IMR-90 (cell line): ENCODE measurements at regions not wholly inside any gene's neighbourhood (a gene's known extent, or its start where the extent isn't known, plus 50 kb on each side); places are given as distances from the start of the nearest gene placed in this dataset.

Source experiments
- ATAC-seq: fragments of 200-7000 bp; cut with Tn5 transposase; 2 replicates; pipeline ENCODE4 v1.9.1; 2020; ENCODE audit warnings: low read depth, mild to moderate bottlenecking, moderate library complexity
- BruUV-seq: library from RNA; stranded (reverse); fragments of 400-500 nt; replicated peaks from 2 replicates; lab custom pipeline; 2021; lab: Mats Ljungman, UMichigan
- CTCF ChIA-PET: fragments of 300-600 bp; formaldehyde crosslinking; extraction: SDS; loops from one replicate; lab custom pipeline; 2021; ENCODE audit warnings: antibody characterized with exemption; lab: Yijun Ruan, JAX
- POLR2A ChIA-PET: fragments of 300-600 bp; sonication (Branson Sonifier 250); formaldehyde crosslinking; loops from one replicate; lab custom pipeline; 2022; ENCODE audit warnings: antibody characterized with exemption; ENCODE audit not compliant: unreplicated experiment; lab: Charles Lee
- DNase-seq: peaks from one replicate; pipeline ENCODE4 v3.0.0; 2013
- H2AFZ ChIP-seq: replicated peaks from 2 replicates; pipeline ENCODE3; 2013; ENCODE audit warnings: low read length, mild to moderate bottlenecking; ENCODE audit not compliant: poor library complexity
- H2AK5ac ChIP-seq: 2 replicates; pipeline ENCODE4 v1.6.1; 2013; ENCODE audit warnings: low read depth, low read length, inconsistent platforms
- H2AK9ac ChIP-seq: replicated peaks from 2 replicates; pipeline ENCODE3; 2013; ENCODE audit warnings: mild to moderate bottlenecking, low read depth, low read length, moderate library complexity; ENCODE audit not compliant: poor library complexity
- H2BK120ac ChIP-seq: 2 replicates; pipeline ENCODE4 v1.6.1; 2013; ENCODE audit warnings: low read depth, low read length, inconsistent platforms
- H2BK15ac ChIP-seq: 3 replicates; pipeline ENCODE4 v1.6.1; 2013; ENCODE audit warnings: low read depth, low read length, inconsistent platforms
- H2BK20ac ChIP-seq: 2 replicates; pipeline ENCODE4 v1.6.1; 2013; ENCODE audit warnings: low read depth, mild to moderate bottlenecking, inconsistent platforms, low read length, moderate library complexity
- H2BK5ac ChIP-seq: 2 replicates; pipeline ENCODE4 v1.6.1; 2013; ENCODE audit warnings: mild to moderate bottlenecking, low read depth, low read length, inconsistent platforms; ENCODE audit not compliant: poor library complexity, severe bottlenecking
- H3K14ac ChIP-seq: replicated peaks from 2 replicates; pipeline ENCODE4 v1.6.1; 2013; ENCODE audit warnings: low read depth, low read length, inconsistent platforms
- H3K18ac ChIP-seq: 2 replicates; pipeline ENCODE4 v1.6.1; 2013; ENCODE audit warnings: low read depth, low read length, control low read depth
- H3K23ac ChIP-seq: 2 replicates; pipeline ENCODE4 v1.6.1; 2013; ENCODE audit warnings: low read depth, low read length, inconsistent platforms
- H3K27ac ChIP-seq: 2 replicates; pipeline ENCODE4 v1.5.1; 2013; ENCODE audit warnings: mild to moderate bottlenecking, control low read depth, low read length; ENCODE audit not compliant: insufficient read depth
- H3K27me3 ChIP-seq: 2 replicates; pipeline ENCODE4 v1.6.1; 2013; ENCODE audit warnings: low read length; ENCODE audit not compliant: control insufficient read depth, insufficient read depth
- H3K36me3 ChIP-seq: 2 replicates; pipeline ENCODE4 v1.6.1; 2013; ENCODE audit warnings: low read length, mixed read lengths; ENCODE audit not compliant: control insufficient read depth, insufficient read depth
- H3K4ac ChIP-seq: 2 replicates; pipeline ENCODE4 v1.6.1; 2013; ENCODE audit warnings: low read depth, low read length, inconsistent platforms
- H3K4me1 ChIP-seq: 2 replicates; pipeline ENCODE4 v1.6.1; 2013; ENCODE audit warnings: low read length, mixed read lengths; ENCODE audit not compliant: control insufficient read depth, insufficient read depth
- H3K4me2 ChIP-seq: 2 replicates; pipeline ENCODE4 v1.6.1; 2013; ENCODE audit warnings: low read depth, mild to moderate bottlenecking, control low read depth, low read length, moderate library complexity
- H3K4me3 ChIP-seq: 2 replicates; pipeline ENCODE4 v1.5.1; 2013; ENCODE audit warnings: low read depth, mild to moderate bottlenecking, control low read depth, low read length, moderate library complexity; ENCODE audit not compliant: insufficient read depth
- H3K56ac ChIP-seq: 2 replicates; pipeline ENCODE4 v1.6.1; 2013; ENCODE audit warnings: low read length, inconsistent platforms; ENCODE audit not compliant: insufficient read depth; ENCODE audit errors: extremely low read depth
- H3K79me1 ChIP-seq, 2 experiments: 2 replicates each; pipeline ENCODE4 v1.6.1; 2013; ENCODE audit warnings: low read length in 2 of 2, inconsistent platforms in 1 of 2, low read depth in 1 of 2
- H3K9ac ChIP-seq: 2 replicates; pipeline ENCODE4 v1.6.1; 2013; ENCODE audit warnings: low read depth, low read length, control low read depth
- H3K9me1 ChIP-seq: 2 replicates; pipeline ENCODE4 v1.6.1; 2013; ENCODE audit warnings: low read length, inconsistent platforms; ENCODE audit not compliant: insufficient read depth
- H3K9me3 ChIP-seq: 2 replicates; pipeline ENCODE4 v1.6.1; 2013; ENCODE audit warnings: low read length; ENCODE audit not compliant: control insufficient read depth, insufficient read depth
- H4K20me1 ChIP-seq: 2 replicates; pipeline ENCODE4 v1.6.1; 2013; ENCODE audit warnings: low read length, inconsistent platforms; ENCODE audit not compliant: insufficient read depth
- H4K5ac ChIP-seq: 2 replicates; pipeline ENCODE4 v1.6.1; 2013; ENCODE audit warnings: mild to moderate bottlenecking, low read depth, low read length, control low read depth
- H4K8ac ChIP-seq, 2 experiments: 2 replicates each; pipeline ENCODE4 v1.6.1; 2013; ENCODE audit warnings: low read depth in 2 of 2, low read length in 2 of 2, control low read depth in 1 of 2, inconsistent platforms in 1 of 2
- H4K91ac ChIP-seq: 2 replicates; pipeline ENCODE4 v1.6.1; 2013; ENCODE audit warnings: low read depth, low read length, inconsistent platforms; ENCODE audit not compliant: insufficient read depth
- BHLHE40 ChIP-seq: fragments of 150-350 bp; IDR thresholded peaks from 2 replicates; pipeline ENCODE4 v1.6.1; 2016; ENCODE audit warnings: mild to moderate bottlenecking, low read depth, low read length
- CEBPB ChIP-seq: IDR thresholded peaks from 2 replicates; pipeline ENCODE4 v1.6.1; 2012; ENCODE audit warnings: low read depth, low read length, improper control_type of control experiment
- CHD1 ChIP-seq: IDR thresholded peaks from 2 replicates; pipeline ENCODE4 v1.6.1; 2012; ENCODE audit warnings: low read depth, low read length, improper control_type of control experiment
- ELK1 ChIP-seq: fragments of 150-350 bp; IDR thresholded peaks from 2 replicates; pipeline ENCODE4 v1.6.1; 2016; ENCODE audit warnings: low read depth, mild to moderate bottlenecking, low read length, moderate library complexity, borderline replicate concordance
- FOS ChIP-seq: fragments of 150-350 bp; IDR thresholded peaks from 2 replicates; pipeline ENCODE4 v1.6.1; 2016; ENCODE audit warnings: low read depth, low read length
- MAFK ChIP-seq: IDR thresholded peaks from 2 replicates; pipeline ENCODE4 v1.6.1; 2012; ENCODE audit warnings: low read depth, low read length, improper control_type of control experiment
- MXI1 ChIP-seq: IDR thresholded peaks from 2 replicates; pipeline ENCODE4 v1.6.1; 2012; ENCODE audit warnings: low read depth, mild to moderate bottlenecking, low read length, moderate library complexity, borderline replicate concordance
- NFE2L2 ChIP-seq: fragments of 150-350 bp; IDR thresholded peaks from 2 replicates; pipeline ENCODE4 v1.6.1; 2016; ENCODE audit warnings: low read depth, mild to moderate bottlenecking, low read length
- POLR2A ChIP-seq: IDR thresholded peaks from 2 replicates; pipeline ENCODE4 v1.6.1; 2012; ENCODE audit warnings: mild to moderate bottlenecking, low read depth, low read length
- RAD21 ChIP-seq: IDR thresholded peaks from 2 replicates; pipeline ENCODE4 v1.6.1; 2012; ENCODE audit warnings: low read length, improper control_type of control experiment
- RFX5 ChIP-seq: IDR thresholded peaks from 2 replicates; pipeline ENCODE4 v1.8.0; 2012; ENCODE audit warnings: low read depth, mild to moderate bottlenecking, low read length, moderate library complexity
- SMC3 ChIP-seq: fragments of 150-350 bp; IDR thresholded peaks from 2 replicates; pipeline ENCODE4 v1.6.1; 2016; ENCODE audit warnings: low read depth, mild to moderate bottlenecking, antibody characterized with exemption, low read length, moderate library complexity
- USF2 ChIP-seq: fragments of 150-350 bp; IDR thresholded peaks from 2 replicates; pipeline ENCODE4 v1.6.1; 2017; ENCODE audit warnings: mild to moderate bottlenecking, antibody characterized with exemption, low read length, low read depth
- WGBS, 2 experiments: methylation state at CpG; one replicate each; pipeline versions ENCODE4 v1.1.5 to v1.1.7; 2013; ENCODE audit warnings: missing lambda C conversion rate in 2 of 2; ENCODE audit not compliant: insufficient read length in 1 of 2; ENCODE audit errors: extremely low coverage in 2 of 2; 5-methylcytosine and 5-hydroxymethylcytosine counted together
- dilution Hi-C: fragments of 300-500 bp; cut with HindIII; formaldehyde crosslinking; loops from one replicate; pipeline ENCODE4 v1.14.3; 2018; ENCODE audit warnings: low sequenced_read_pairs; ENCODE audit not compliant: unreplicated experiment
- in situ Hi-C: fragments of 300-500 bp; cut with MboI; formaldehyde crosslinking; loops from 3 replicates; pipeline ENCODE4 v1.14.3; 2019; ENCODE audit warnings: low sequenced_read_pairs, inconsistent platforms, mixed read lengths
- intact Hi-C: fragments of 100-400 bp; cut with micrococcal nuclease; formaldehyde crosslinking; loops from 2 replicates; pipeline ENCODE4 v1.10.0; 2022
- TF ChIP-seq, protein P1 (sequence below): conservative IDR thresholded peaks from 2 replicates; pipeline ENCODE4 v1.5.1; 2012; ENCODE audit warnings: mild to moderate bottlenecking, low read depth, low read length, improper control_type of control experiment

GRCh38 chr5:6117212-6117611 lies 261.1 kb downstream of the MED10 start:
- BruUV-seq = no TSS peak
- Histone ChIP-seq H3K27me3 (no peaks in the 10 kb centered on the region), H2BK120ac (no peak overlapping the region), H4K91ac (no peak overlapping the region), H3K4me3 (no peak overlapping the region), H3K4ac (no peak overlapping the region), H2BK5ac (no peak overlapping the region), H4K8ac (no peak overlapping the region), H3K18ac (no peak overlapping the region), H3K9me1 (no peaks in the 10 kb centered on the region), H2BK20ac (no peak overlapping the region), H2BK15ac (no peak overlapping the region), H2AFZ (no peak overlapping the region), H3K4me2 (no peak overlapping the region), H3K27ac (no peak overlapping the region), H3K14ac (no peak overlapping the region), H3K9me3 (peaks cover 16% of the 10 kb centered on the region), H3K36me3 (no peaks in the 10 kb centered on the region), H4K5ac (no peak overlapping the region), H3K79me1 (no peaks in the 10 kb centered on the region), H4K20me1 (no peaks in the 10 kb centered on the region), H2AK9ac (no peak overlapping the region), H3K4me1 (no peaks in the 10 kb centered on the region), H3K56ac (no peak overlapping the region), H2AK5ac (no peak overlapping the region), H3K23ac (no peak overlapping the region), H3K9ac (no peak overlapping the region)
- ATAC-seq = no peak
- POLR2A ChIA-PET = no interaction called here
- CTCF ChIA-PET = no interaction called here
- intact Hi-C loops (no loop called here), in situ Hi-C loops (no loop called here), dilution Hi-C loops (no loop called here)
- DNase-seq = no peak
- TF ChIP-seq RAD21 (no peak), POLR2A (no peak), FOS (no peak), BHLHE40 (no peak), MXI1 (no peak), ELK1 (no peak), SMC3 (no peak), MAFK (no peak), CEBPB (no peak), CHD1 (no peak), RFX5 (no peak), USF2 (no peak), NFE2L2 (no peak)
- TF ChIP-seq, protein P1, sequence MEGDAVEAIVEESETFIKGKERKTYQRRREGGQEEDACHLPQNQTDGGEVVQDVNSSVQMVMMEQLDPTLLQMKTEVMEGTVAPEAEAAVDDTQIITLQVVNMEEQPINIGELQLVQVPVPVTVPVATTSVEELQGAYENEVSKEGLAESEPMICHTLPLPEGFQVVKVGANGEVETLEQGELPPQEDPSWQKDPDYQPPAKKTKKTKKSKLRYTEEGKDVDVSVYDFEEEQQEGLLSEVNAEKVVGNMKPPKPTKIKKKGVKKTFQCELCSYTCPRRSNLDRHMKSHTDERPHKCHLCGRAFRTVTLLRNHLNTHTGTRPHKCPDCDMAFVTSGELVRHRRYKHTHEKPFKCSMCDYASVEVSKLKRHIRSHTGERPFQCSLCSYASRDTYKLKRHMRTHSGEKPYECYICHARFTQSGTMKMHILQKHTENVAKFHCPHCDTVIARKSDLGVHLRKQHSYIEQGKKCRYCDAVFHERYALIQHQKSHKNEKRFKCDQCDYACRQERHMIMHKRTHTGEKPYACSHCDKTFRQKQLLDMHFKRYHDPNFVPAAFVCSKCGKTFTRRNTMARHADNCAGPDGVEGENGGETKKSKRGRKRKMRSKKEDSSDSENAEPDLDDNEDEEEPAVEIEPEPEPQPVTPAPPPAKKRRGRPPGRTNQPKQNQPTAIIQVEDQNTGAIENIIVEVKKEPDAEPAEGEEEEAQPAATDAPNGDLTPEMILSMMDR = no peak
- no CpG with 5 or more reads among the region's 1 CpG for WGBS, 2 experiments
